Middle frontal gyrus (tissue), 1 donor: ENCODE measurements at regions not wholly inside any gene's neighbourhood (a gene's known extent, or its start where the extent isn't known, plus 50 kb on each side); places are given as distances from the start of the nearest gene placed in this dataset.
"Not testable (repeated sequence)": the region's sequence is repeated elsewhere in the genome, so short reads cannot be mapped to it uniquely, and the experiment has no call there.

Source experiments
- DNase-seq: peaks from one replicate; pipeline ENCODE4 v3.0.0-alpha.2; 2015; ENCODE audit warnings: low spot score; ENCODE audit errors: extremely low spot score

GRCh38 chr3:164468055-164468454 is 610.2 kb downstream of the SI start:
- DNase-seq, result no peak

- DNase-seq, result no peak
Observed at GRCh38 chr3:164467007-164467406, 611.3 kb downstream of the SI start.

- no peak for DNase-seq
Observed at GRCh38 chr3:164465172-164465571, 613.1 kb downstream of the SI start.

GRCh38 chr3:164460851-164461250 is 617.4 kb downstream of the SI start:
- no peak for DNase-seq

GRCh38 chr3:164459521-164460151 is 618.7 kb downstream of the SI start:
- no peak for DNase-seq

GRCh38 chr3:164458986-164459385 is 619.3 kb downstream of the SI start:
- DNase-seq, result no peak

GRCh38 chr3:164453714-164454113 is 624.6 kb downstream of the SI start:
- no peak for DNase-seq

- DNase-seq, result no peak
Observed at GRCh38 chr3:164452707-164453106, 625.6 kb downstream of the SI start.

- no peak for DNase-seq
Observed at GRCh38 chr3:164451072-164451910, 627.0 kb downstream of the SI start.

GRCh38 chr3:164450276-164450905 is 627.9 kb downstream of the SI start:
- no peak for DNase-seq

- no peak for DNase-seq
Observed at GRCh38 chr3:164419220-164419619, 659.1 kb downstream of the SI start.

- DNase-seq, result no peak
Observed at GRCh38 chr3:164418414-164418813, 659.9 kb downstream of the SI start.

- no peak for DNase-seq
Observed at GRCh38 chr3:164417955-164418354, 660.3 kb downstream of the SI start.

GRCh38 chr3:164416491-164417222 is 661.6 kb downstream of the SI start:
- no peak for DNase-seq

GRCh38 chr3:164408326-164408725 is 670.0 kb downstream of the SI start:
- no peak for DNase-seq

- no peak for DNase-seq
Observed at GRCh38 chr3:164407111-164407510, 671.2 kb downstream of the SI start.

GRCh38 chr3:164406281-164406680 is 672.0 kb downstream of the SI start:
- no peak for DNase-seq

GRCh38 chr3:164401923-164402322 is 676.4 kb downstream of the SI start:
- no peak for DNase-seq

- not testable (repeated sequence) for DNase-seq
Observed at GRCh38 chr3:164401440-164401839, 676.9 kb downstream of the SI start.

- no peak for DNase-seq
Observed at GRCh38 chr3:164397462-164397861, 680.8 kb downstream of the SI start.

- no peak for DNase-seq
Observed at GRCh38 chr3:164393171-164393570, 685.1 kb downstream of the SI start.

- no peak for DNase-seq
Observed at GRCh38 chr3:164390046-164390445, 688.2 kb downstream of the SI start.
